ENCODE measurements at regions not wholly inside any gene's neighbourhood (a gene's known extent, or its start where the extent isn't known, plus 50 kb on each side); places are given as distances from the start of the nearest gene placed in this dataset.

DNA sequence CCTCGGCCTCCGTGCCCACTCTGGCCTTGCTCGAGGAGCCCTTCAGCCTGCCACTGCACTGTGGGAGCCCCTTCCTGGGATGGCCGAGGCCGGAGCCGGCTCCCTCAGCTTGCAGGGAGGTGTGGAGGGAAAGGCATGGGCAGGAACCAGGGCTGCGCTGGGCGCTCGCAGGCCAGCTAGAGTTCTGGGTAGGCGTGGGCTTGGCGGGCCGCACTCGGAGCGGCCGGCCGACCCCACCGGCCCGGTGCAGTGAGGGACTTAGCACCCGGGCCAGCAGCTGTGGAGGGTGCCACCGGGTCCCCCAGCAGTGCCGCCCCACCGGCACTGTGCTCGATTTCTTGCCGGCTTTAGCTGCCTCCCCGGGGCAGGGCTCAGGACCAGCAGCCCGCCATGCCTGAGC lies 101.0 kb upstream of the IRX5 start:
- H3K4me1 Mint-ChIP-seq: no peaks in the 10 kb centered on the region
- intact Hi-C loops (cut with micrococcal nuclease): no loop called here
- H3K4me3 Mint-ChIP-seq: no peak overlapping the region
- H3K27ac Mint-ChIP-seq: no peak overlapping the region
- no peaks in the 10 kb centered on the region for H3K36me3 Mint-ChIP-seq (ENCODE audit: low read depth)
- no peak for DNase-seq
- H3K27me3 Mint-ChIP-seq: no peaks in the 10 kb centered on the region
- peaks cover 6% of the 10 kb centered on the region for H3K9me3 Mint-ChIP-seq

DNA sequence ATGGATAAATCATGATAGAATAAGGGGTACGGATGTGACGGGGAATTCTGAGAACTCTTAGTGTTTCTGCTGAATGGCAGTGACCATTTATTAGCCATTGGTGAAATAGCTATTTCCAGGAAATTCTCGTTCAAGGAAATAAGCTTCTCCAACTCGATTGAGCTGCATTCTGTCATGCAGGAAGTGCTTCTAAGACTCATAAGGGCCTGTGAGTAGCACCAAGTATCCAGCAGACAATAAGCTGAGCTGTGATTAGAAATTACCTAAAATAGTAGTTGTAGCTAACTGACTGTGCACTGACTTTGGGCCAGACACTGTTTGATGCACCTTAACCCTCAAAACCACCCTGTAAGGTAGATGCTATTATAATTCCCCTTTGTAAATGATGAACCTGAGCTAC lies 107.8 kb upstream of the IRX5 start:
- Mint-ChIP-seq H3K36me3 (ENCODE audit: low read depth) (no peaks in the 10 kb centered on the region), H3K9me3 (peaks cover 6% of the 10 kb centered on the region), H3K27me3 (no peaks in the 10 kb centered on the region), H3K27ac (no peak overlapping the region), H3K4me3 (no peak overlapping the region), H3K4me1 (no peaks in the 10 kb centered on the region)
- no peak for DNase-seq
- intact Hi-C loops (cut with micrococcal nuclease): no loop called here

- Mint-ChIP-seq H3K27ac (no peak overlapping the region), H3K27me3 (no peaks in the 10 kb centered on the region), H3K4me1 (no peaks in the 10 kb centered on the region), H3K36me3 (ENCODE audit: low read depth) (no peaks in the 10 kb centered on the region), H3K9me3 (peaks cover 6% of the 10 kb centered on the region), H3K4me3 (no peak overlapping the region)
- intact Hi-C loops (cut with micrococcal nuclease): no loop called here
- no peak for DNase-seq
Measured at GRCh38 chr16:54822492-54822891, 108.2 kb upstream of the IRX5 start.

DNA sequence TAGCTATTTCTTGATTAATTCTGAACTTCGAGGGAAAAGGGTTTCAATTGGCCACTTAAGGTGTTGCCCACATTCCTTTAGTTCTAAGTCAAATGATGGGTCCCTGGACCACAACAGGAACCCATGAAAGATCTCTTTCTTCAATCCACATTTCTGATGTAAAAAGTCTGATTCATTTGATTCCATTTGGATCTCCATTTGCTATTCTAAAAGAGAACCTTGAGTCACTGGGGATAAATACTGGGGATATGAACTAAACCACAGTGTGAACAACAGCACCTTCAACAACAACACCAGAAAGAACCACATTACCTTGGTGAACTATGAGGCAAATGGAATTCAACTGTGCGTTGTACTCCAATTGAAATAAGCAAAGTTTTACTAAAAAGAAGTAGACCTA lies 108.9 kb upstream of the IRX5 start:
- H3K9me3 Mint-ChIP-seq: no peaks in the 10 kb centered on the region
- no peaks in the 10 kb centered on the region for H3K27me3 Mint-ChIP-seq
- intact Hi-C loops (cut with micrococcal nuclease): no loop called here
- DNase-seq: no peak
- no peaks in the 10 kb centered on the region for H3K36me3 Mint-ChIP-seq (ENCODE audit: low read depth)
- H3K27ac Mint-ChIP-seq: no peak overlapping the region
- no peaks in the 10 kb centered on the region for H3K4me1 Mint-ChIP-seq
- no peak overlapping the region for H3K4me3 Mint-ChIP-seq

DNA sequence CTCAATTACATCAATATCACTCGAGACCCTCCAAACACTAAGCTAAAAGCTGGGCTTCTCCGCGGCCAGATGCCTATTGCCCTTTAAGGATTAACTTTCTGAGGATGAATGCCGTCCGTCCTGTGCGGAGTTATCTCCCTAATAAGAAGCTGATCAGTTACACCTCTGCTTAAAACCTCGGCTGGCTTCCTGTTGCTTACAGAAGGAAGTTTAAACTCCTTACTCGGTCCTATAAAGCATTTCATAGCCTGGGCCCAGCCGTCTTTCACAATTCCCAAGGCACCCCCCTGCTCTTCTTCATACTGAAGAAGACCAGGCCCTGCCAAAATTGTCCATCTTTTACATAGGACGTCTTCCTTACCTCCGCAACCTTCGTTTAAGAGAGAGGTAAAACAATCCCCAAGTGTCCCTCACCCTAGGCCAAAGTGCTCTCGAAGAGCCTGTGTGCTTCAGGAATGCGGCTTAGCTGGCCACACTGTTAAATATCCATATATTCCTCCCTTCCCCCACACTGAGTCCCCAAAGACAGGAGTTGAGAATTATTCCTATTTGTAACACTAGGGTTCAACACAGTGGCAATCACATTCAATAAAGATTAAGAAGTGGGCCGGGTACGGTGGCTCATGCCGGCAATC lies 112.6 kb upstream of the IRX5 start:
- intact Hi-C loops (cut with micrococcal nuclease): no loop called here

GRCh38 chr16:54817432-54817831 lies 113.2 kb upstream of the IRX5 start:
- Mint-ChIP-seq H3K27me3 (no peaks in the 10 kb centered on the region), H3K27ac (no peak overlapping the region), H3K9me3 (no peaks in the 10 kb centered on the region), H3K36me3 (ENCODE audit: low read depth) (no peaks in the 10 kb centered on the region), H3K4me3 (no peak overlapping the region), H3K4me1 (no peaks in the 10 kb centered on the region)
- DNase-seq: no peak
- intact Hi-C loops (cut with micrococcal nuclease): no loop called here

More for the DNA sequence above, 112.6 kb upstream of the IRX5 start:
- no peaks in the 10 kb centered on the region for H3K9me3 Mint-ChIP-seq
- no peaks in the 10 kb centered on the region for H3K27me3 Mint-ChIP-seq
- no peak overlapping the region for H3K4me3 Mint-ChIP-seq
- no peaks in the 10 kb centered on the region for H3K36me3 Mint-ChIP-seq (ENCODE audit: low read depth)
- H3K4me1 Mint-ChIP-seq: no peaks in the 10 kb centered on the region
- no peak overlapping the region for H3K27ac Mint-ChIP-seq
- no peak for DNase-seq

- H3K27me3 Mint-ChIP-seq: no peaks in the 10 kb centered on the region
- intact Hi-C loops (cut with micrococcal nuclease): no loop called here
- H3K27ac Mint-ChIP-seq: no peak overlapping the region
- H3K9me3 Mint-ChIP-seq: no peaks in the 10 kb centered on the region
- DNase-seq: no peak
- no peaks in the 10 kb centered on the region for H3K4me1 Mint-ChIP-seq
- H3K36me3 Mint-ChIP-seq (ENCODE audit: low read depth): no peaks in the 10 kb centered on the region
- no peak overlapping the region for H3K4me3 Mint-ChIP-seq
Measured at GRCh38 chr16:54816471-54816870, 114.2 kb upstream of the IRX5 start.

- intact Hi-C loops (cut with micrococcal nuclease): no loop called here
- Mint-ChIP-seq H3K4me1 (no peaks in the 10 kb centered on the region), H3K27ac (no peak overlapping the region), H3K27me3 (no peaks in the 10 kb centered on the region), H3K36me3 (ENCODE audit: low read depth) (no peaks in the 10 kb centered on the region), H3K4me3 (no peak overlapping the region), H3K9me3 (no peaks in the 10 kb centered on the region)
- DNase-seq: no peak
Measured at GRCh38 chr16:54815177-54815576, 115.5 kb upstream of the IRX5 start.

GRCh38 chr16:54813778-54814177 lies 116.9 kb upstream of the IRX5 start:
- Mint-ChIP-seq H3K27me3 (no peaks in the 10 kb centered on the region), H3K9me3 (no peaks in the 10 kb centered on the region), H3K4me3 (no peak overlapping the region), H3K36me3 (ENCODE audit: low read depth) (no peaks in the 10 kb centered on the region), H3K27ac (no peak overlapping the region), H3K4me1 (no peaks in the 10 kb centered on the region)
- intact Hi-C loops (cut with micrococcal nuclease): no loop called here
- DNase-seq: no peak

DNA sequence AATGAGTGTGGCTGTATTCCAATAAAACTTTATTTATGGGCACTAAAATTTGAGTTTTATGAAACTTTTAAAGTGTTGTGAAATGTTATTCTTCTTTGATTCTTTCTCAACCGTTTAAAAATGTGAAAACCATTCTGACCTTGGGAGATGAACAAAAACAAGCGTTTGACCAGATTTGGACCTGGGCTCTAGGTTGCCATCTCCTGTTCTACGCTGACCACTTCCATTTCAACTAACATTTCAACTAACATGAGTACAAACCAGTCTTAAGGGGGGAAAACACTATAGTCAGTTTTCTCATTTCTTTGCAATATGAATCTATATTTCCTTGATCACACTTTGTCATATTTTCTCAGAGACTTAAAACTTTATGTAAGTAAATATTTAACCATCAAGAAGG lies 118.4 kb upstream of the IRX5 start:
- H3K36me3 Mint-ChIP-seq (ENCODE audit: low read depth): no peaks in the 10 kb centered on the region
- no peaks in the 10 kb centered on the region for H3K27me3 Mint-ChIP-seq
- no peak for DNase-seq
- H3K4me1 Mint-ChIP-seq: no peaks in the 10 kb centered on the region
- H3K9me3 Mint-ChIP-seq: no peaks in the 10 kb centered on the region
- no peak overlapping the region for H3K4me3 Mint-ChIP-seq
- intact Hi-C loops (cut with micrococcal nuclease): no loop called here
- no peak overlapping the region for H3K27ac Mint-ChIP-seq

DNA sequence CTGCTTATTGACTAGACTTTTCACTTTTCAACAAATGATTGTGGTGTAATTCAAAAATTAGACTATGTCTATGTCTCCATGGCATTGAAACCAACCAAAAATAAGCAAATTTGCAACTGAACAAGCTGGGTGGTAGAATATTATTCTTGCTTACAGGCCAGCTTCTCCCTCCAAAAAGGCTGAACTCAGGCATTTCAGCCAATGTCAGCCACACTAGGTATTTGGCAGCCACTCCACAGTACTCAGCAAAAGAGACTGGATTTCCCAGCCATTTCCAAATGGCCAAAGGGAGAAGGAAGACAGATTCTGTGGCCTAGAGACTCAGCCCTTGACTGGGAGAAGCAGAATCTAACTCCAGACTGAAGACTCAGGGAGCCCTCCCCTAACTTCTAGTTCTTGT lies 121.8 kb upstream of the IRX5 start:
- Mint-ChIP-seq H3K27ac (no peak overlapping the region), H3K27me3 (no peaks in the 10 kb centered on the region), H3K9me3 (no peaks in the 10 kb centered on the region), H3K4me1 (no peaks in the 10 kb centered on the region), H3K36me3 (ENCODE audit: low read depth) (no peaks in the 10 kb centered on the region), H3K4me3 (no peak overlapping the region)
- DNase-seq: no peak
- intact Hi-C loops (cut with micrococcal nuclease): no loop called here

DNA sequence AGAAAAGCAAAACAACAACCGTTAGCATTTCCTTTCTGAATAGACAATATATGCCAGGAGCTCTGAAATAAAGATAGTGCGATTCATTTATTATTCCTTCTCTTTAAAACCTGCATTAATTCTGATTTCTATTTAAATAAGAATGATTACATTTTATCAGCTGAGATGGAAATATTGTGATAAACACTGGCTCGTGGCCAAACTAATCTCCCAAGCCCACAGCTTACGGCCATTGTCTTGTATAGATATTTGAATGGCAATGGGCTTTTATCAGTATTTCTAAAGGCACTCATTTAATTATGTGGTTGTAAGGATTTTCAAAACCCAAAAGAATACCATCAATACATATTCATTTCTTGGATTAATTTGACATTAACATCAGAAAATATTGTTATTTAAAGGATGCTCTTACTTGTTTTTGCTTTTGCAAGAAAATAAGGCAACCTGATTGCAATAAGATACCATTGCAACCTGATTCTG lies 123.7 kb upstream of the IRX5 start:
- Mint-ChIP-seq H3K4me3 (no peak overlapping the region), H3K9me3 (peaks cover 5% of the 10 kb centered on the region), H3K27ac (no peak overlapping the region), H3K4me1 (no peaks in the 10 kb centered on the region), H3K36me3 (ENCODE audit: low read depth) (no peaks in the 10 kb centered on the region), H3K27me3 (no peaks in the 10 kb centered on the region)
- intact Hi-C loops (cut with micrococcal nuclease): no loop called here
- DNase-seq: no peak

- H3K36me3 Mint-ChIP-seq (ENCODE audit: low read depth): no peaks in the 10 kb centered on the region
- DNase-seq: no peak
- peaks cover 5% of the 10 kb centered on the region for H3K9me3 Mint-ChIP-seq
- intact Hi-C loops (cut with micrococcal nuclease): no loop called here
- no peak overlapping the region for H3K4me3 Mint-ChIP-seq
- H3K4me1 Mint-ChIP-seq: no peaks in the 10 kb centered on the region
- H3K27ac Mint-ChIP-seq: no peak overlapping the region
- no peaks in the 10 kb centered on the region for H3K27me3 Mint-ChIP-seq
Measured at GRCh38 chr16:54806378-54806777, 124.3 kb upstream of the IRX5 start.

DNA sequence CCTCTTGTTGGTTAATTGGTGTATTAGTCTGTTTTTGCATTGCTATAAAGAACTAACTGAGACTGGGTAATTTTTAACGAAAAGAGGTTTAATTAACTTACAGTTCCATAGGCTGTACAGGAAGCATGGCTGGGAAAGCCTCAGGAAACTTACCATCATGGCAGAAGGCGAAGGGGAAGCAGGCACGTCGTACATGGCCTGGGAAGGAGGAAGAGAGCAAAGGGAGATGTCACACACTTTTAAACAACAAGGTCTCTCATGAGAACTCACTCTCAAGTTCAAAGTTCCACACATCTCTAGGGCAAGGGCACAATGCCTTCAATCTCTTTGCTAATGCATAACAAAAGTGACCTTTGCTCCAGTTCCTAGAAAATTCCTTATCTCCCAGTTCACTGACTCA lies 125.0 kb upstream of the IRX5 start:
- no peak overlapping the region for H3K27ac Mint-ChIP-seq
- no peaks in the 10 kb centered on the region for H3K4me1 Mint-ChIP-seq
- no peak overlapping the region for H3K4me3 Mint-ChIP-seq
- H3K27me3 Mint-ChIP-seq: no peaks in the 10 kb centered on the region
- H3K9me3 Mint-ChIP-seq: peaks cover 5% of the 10 kb centered on the region
- intact Hi-C loops (cut with micrococcal nuclease): no loop called here
- no peaks in the 10 kb centered on the region for H3K36me3 Mint-ChIP-seq (ENCODE audit: low read depth)
- DNase-seq: no peak

DNA sequence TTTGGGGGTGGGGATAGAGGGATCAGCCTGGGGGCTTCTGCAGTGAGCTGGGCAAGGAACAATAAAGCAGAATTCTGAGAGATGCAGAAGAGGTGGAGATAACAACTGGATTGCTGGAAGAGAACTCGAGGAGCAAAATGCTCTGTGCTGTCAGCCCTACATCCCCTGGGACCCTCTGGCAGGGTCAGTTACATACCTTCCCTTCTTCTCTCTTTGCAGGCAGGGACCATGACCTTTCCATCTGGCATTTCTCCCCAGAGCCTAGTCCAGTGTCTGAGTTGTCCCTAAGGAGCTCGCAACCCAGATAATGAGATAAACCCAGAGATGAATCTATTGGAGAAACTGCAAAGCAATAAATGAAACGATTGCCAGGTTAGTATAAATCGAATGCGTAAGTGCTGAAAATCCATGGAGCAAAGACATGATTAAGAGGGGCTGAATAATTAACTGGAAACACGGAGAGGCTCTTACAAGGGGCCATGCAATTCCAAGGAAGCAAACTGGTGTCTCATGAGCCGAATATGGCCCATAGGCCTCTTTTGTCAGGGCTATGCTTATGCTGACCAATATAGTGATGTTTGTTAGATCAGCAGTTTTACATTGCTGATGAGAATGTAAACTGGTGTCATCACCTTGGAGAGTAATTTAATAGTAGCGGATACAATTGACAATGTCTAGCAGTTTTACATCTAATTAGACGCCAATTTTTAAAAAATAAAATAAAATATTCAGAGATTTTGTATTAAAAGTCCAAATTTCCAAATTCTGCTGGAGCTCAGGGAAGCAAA lies 129.4 kb upstream of the IRX5 start:
- Mint-ChIP-seq H3K27ac (no peak overlapping the region), H3K9me3 (peaks cover 5% of the 10 kb centered on the region), H3K27me3 (no peaks in the 10 kb centered on the region), H3K4me1 (no peaks in the 10 kb centered on the region), H3K36me3 (ENCODE audit: low read depth) (no peaks in the 10 kb centered on the region), H3K4me3 (no peak overlapping the region)
- intact Hi-C loops (cut with micrococcal nuclease): no loop called here
- DNase-seq: no peak
